ENCODE measurements at regions not wholly inside any gene's neighbourhood (a gene's known extent, or its start where the extent isn't known, plus 50 kb on each side); places are given as distances from the start of the nearest gene placed in this dataset.

DNA sequence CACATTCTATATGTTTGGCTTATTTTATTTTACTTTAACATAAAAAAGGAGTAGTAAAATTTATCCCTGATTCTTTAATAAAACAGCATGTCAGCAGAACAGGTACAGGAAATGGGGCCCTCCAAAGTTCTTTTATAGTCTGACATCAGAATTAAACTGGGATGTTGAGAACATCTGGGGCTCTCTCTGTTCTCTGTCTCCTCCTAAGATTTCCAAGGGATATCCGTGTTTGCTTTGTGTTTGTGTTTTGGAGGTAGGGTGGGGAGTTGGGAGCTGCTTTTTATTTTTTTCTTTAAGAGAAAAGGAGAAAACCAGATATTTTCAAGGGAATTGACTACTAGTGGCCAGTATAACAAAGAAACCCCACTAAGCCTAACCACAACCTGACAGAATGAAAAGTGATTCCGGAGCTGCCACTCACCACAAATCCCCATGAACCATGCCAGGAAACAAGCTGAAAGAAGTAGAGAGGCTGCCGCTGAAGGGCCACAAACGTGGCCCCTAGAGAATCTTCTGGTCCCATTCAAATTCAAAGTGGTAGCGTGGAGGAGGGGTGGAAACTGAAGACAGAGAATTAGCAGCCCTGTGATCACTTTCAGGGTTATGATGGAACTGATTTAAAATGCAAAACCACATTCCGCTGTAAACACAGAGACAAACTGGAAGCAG is 369.6 kb upstream of the ADGRL2 start:
- no peak for DNase-seq (ENCODE audit: low spot score in 2 of 2)
- Histone ChIP-seq H3K27me3 (no peaks in the 10 kb centered on the region), H3K4me3 (no peak overlapping the region), H3K27ac (no peak overlapping the region), H3K36me3 (no peaks in the 10 kb centered on the region), H3K9me3 (no peaks in the 10 kb centered on the region), H3K4me1 (no peaks in the 10 kb centered on the region)
- intact Hi-C loops (cut with DNase I; ENCODE audit: low total_unique reads) = no loop called here
- TF ChIP-seq POLR2AphosphoS5 (IDR thresholded peaks at IDR 0.05) (no peak), POLR2A (IDR thresholded peaks at IDR 0.05) (no peak)
- TF ChIP-seq, protein P1, sequence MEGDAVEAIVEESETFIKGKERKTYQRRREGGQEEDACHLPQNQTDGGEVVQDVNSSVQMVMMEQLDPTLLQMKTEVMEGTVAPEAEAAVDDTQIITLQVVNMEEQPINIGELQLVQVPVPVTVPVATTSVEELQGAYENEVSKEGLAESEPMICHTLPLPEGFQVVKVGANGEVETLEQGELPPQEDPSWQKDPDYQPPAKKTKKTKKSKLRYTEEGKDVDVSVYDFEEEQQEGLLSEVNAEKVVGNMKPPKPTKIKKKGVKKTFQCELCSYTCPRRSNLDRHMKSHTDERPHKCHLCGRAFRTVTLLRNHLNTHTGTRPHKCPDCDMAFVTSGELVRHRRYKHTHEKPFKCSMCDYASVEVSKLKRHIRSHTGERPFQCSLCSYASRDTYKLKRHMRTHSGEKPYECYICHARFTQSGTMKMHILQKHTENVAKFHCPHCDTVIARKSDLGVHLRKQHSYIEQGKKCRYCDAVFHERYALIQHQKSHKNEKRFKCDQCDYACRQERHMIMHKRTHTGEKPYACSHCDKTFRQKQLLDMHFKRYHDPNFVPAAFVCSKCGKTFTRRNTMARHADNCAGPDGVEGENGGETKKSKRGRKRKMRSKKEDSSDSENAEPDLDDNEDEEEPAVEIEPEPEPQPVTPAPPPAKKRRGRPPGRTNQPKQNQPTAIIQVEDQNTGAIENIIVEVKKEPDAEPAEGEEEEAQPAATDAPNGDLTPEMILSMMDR (IDR thresholded peaks at IDR 0.05) = no peak

GRCh38 chr1:81430236-81430938 is 370.3 kb upstream of the ADGRL2 start:
- Histone ChIP-seq H3K4me1 (no peaks in the 10 kb centered on the region), H3K27me3 (no peaks in the 10 kb centered on the region), H3K4me3 (no peak overlapping the region), H3K36me3 (no peaks in the 10 kb centered on the region), H3K9me3 (no peaks in the 10 kb centered on the region), H3K27ac (no peak overlapping the region)
- DNase-seq (ENCODE audit: low spot score in 2 of 2) = no peak
- intact Hi-C loops (cut with DNase I; ENCODE audit: low total_unique reads) = no loop called here
- TF ChIP-seq POLR2A (IDR thresholded peaks at IDR 0.05) (no peak), POLR2AphosphoS5 (IDR thresholded peaks at IDR 0.05) (no peak)
- TF ChIP-seq, protein P1 (IDR thresholded peaks at IDR 0.05) = no peak

DNA sequence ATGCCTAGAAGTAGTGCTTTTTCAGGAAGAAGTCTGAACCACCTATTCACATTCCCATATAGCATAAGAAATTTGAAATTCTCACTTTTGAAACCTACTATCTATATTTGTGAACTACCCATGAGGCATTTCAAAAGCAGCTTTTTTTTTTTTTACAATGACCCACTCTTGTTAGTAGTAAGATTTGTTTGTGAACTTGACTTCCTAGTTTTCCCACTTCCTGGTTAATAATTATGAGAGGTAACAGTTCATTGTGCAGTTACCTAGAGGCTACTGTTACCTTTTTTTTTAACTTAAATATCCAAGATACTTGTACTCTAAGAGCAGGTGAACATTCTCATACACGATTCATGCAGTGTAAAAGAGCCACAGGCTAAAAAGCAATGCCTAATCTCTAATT is 371.7 kb upstream of the ADGRL2 start:
- Histone ChIP-seq H3K27ac (no peak overlapping the region), H3K4me3 (no peak overlapping the region), H3K36me3 (no peaks in the 10 kb centered on the region), H3K27me3 (no peaks in the 10 kb centered on the region), H3K4me1 (no peaks in the 10 kb centered on the region), H3K9me3 (no peaks in the 10 kb centered on the region)
- TF ChIP-seq POLR2AphosphoS5 (IDR thresholded peaks at IDR 0.05) = no peak
- TF ChIP-seq, protein P1 (IDR thresholded peaks at IDR 0.05) = no peak
- TF ChIP-seq POLR2A (IDR thresholded peaks at IDR 0.05) = no peak
- intact Hi-C loops (cut with DNase I; ENCODE audit: low total_unique reads) = no loop called here
- no peak for DNase-seq (ENCODE audit: low spot score in 2 of 2)

DNA sequence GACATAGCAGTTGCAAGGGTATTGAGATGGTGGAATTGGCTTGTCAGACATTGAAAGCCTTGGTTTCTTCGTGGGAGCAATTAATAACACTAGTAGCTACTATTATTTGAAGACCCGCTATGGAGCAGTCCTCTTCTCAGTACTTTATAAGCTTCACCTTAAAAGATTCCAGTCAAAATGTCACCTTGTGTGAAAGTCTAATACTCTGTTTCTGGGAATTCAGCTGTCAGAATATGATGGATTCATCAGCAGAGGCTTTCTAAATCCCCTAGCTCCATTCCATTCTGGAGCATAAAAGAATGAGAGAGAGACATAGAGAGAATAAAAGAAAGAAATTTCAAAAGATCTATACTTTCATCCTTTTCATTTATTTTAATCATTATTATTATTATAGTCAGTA is 375.9 kb upstream of the ADGRL2 start:
- no peak overlapping the region for H3K27ac ChIP-seq

GRCh38 chr1:81424061-81424460 is 376.7 kb upstream of the ADGRL2 start:
- intact Hi-C loops (cut with DNase I; ENCODE audit: low total_unique reads) = no loop called here
- TF ChIP-seq, protein P1 (IDR thresholded peaks at IDR 0.05) = no peak
- no peak for TF ChIP-seq POLR2AphosphoS5 (IDR thresholded peaks at IDR 0.05)
- no peak for TF ChIP-seq POLR2A (IDR thresholded peaks at IDR 0.05)

More for the DNA sequence above, 375.9 kb upstream of the ADGRL2 start:
- intact Hi-C loops (cut with DNase I; ENCODE audit: low total_unique reads) = no loop called here
- Histone ChIP-seq H3K9me3 (no peaks in the 10 kb centered on the region), H3K36me3 (no peaks in the 10 kb centered on the region), H3K4me1 (no peaks in the 10 kb centered on the region), H3K27me3 (no peaks in the 10 kb centered on the region), H3K4me3 (no peak overlapping the region)
- no peak for DNase-seq (ENCODE audit: low spot score in 2 of 2)
- TF ChIP-seq POLR2A (IDR thresholded peaks at IDR 0.05) = no peak
- no peak for TF ChIP-seq POLR2AphosphoS5 (IDR thresholded peaks at IDR 0.05)
- TF ChIP-seq, protein P1 (IDR thresholded peaks at IDR 0.05) = no peak

More at GRCh38 chr1:81424061-81424460, 376.7 kb upstream of the ADGRL2 start:
- Histone ChIP-seq H3K4me1 (no peaks in the 10 kb centered on the region), H3K27me3 (no peaks in the 10 kb centered on the region), H3K36me3 (no peaks in the 10 kb centered on the region), H3K9me3 (no peaks in the 10 kb centered on the region), H3K27ac (no peak overlapping the region), H3K4me3 (no peak overlapping the region)
- DNase-seq (ENCODE audit: low spot score in 2 of 2) = no peak

Data from breast epithelium (tissue), 4 donors.